K562 (cell line): ENCODE measurements at regions not wholly inside any gene's neighbourhood (a gene's known extent, or its start where the extent isn't known, plus 50 kb on each side); places are given as distances from the start of the nearest gene placed in this dataset.

ENCODE experiments used
- EZH2 ChIP-seq: IDR thresholded peaks from 2 replicates; pipeline ENCODE4 v1.6.1; 2012; ENCODE audit warnings: low read depth, mild to moderate bottlenecking, inconsistent platforms, low read length, borderline replicate concordance
- HOXB6 ChIP-seq: fragments of 250-450 bp; sonication (Bioruptor Pico); IDR thresholded peaks from 2 replicates; pipeline ENCODE4 v1.5.1; 2022; ENCODE audit warnings: mild to moderate bottlenecking, borderline replicate concordance
- NFIC ChIP-seq: fragments of 450-650 bp; IDR thresholded peaks from 2 replicates; pipeline ENCODE4 v1.6.1; 2017; ENCODE audit warnings: mild to moderate bottlenecking, inconsistent platforms
- POLR2A ChIP-seq: fragments of 450-650 bp; conservative IDR thresholded peaks from 2 replicates; pipeline ENCODE4 v1.6.1; 2016
- SETDB1 ChIP-seq: IDR thresholded peaks from one replicate; pipeline ENCODE4 v1.6.1; 2012; ENCODE audit warnings: low read length, control low read depth, inconsistent platforms
- TF ChIP-seq, protein P1 (sequence below): fragments of 250-450 bp; sonication (Bioruptor Pico); IDR thresholded peaks from 2 replicates; pipeline ENCODE4 v1.8.0; 2022; ENCODE audit warnings: moderate library complexity, mild to moderate bottlenecking, inconsistent platforms

DNA sequence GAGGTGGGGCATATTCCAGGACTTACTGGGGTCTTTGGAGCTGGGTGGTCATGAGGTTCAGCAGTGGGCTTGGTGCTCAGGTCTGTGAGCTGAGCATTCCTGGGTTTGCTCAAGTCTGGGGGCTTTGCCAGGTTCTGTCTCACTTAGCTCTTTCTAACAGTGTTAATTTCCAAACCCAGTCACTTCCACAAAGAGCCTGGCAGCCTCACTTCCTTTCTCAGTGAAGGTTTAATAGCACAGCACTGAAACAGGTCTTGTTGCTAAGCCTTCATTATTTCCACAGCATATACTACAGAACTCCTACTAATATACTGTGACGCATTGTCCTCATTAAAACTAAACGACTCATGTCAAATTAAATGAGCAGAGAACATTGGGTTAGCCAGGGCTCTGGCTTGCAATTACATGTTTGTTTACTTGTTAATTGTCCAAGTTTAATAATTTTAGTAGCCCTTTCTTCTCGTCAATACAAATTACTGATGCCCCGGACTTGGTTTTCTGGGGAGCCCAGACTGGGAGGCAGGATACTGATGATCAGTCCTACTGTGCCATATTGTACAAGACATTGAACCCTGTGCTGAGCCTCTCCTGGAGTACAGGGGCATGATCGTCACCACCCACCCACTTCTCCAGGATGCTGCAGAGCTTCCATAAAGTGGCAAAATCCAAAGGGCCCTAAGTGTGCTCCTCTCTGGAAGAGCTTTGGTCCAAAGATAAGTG, 170.7 kb downstream of the IER5 start:
- no peak for TF ChIP-seq POLR2A
- no peak for TF ChIP-seq HOXB6
- TF ChIP-seq, protein P1, sequence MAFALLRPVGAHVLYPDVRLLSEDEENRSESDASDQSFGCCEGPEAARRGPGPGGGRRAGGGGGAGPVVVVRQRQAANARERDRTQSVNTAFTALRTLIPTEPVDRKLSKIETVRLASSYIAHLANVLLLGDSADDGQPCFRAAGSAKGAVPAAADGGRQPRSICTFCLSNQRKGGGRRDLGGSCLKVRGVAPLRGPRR = no peak
- no peak for TF ChIP-seq NFIC
- TF ChIP-seq EZH2 = no peak
- no peak for TF ChIP-seq SETDB1
